Epithelial cell of proximal tubule (primary cell): ENCODE measurements at regions not wholly inside any gene's neighbourhood (a gene's known extent, or its start where the extent isn't known, plus 50 kb on each side); places are given as distances from the start of the nearest gene placed in this dataset.
"Not testable (repeated sequence)": the region's sequence is repeated elsewhere in the genome, so short reads cannot be mapped to it uniquely, and the experiment has no call there.

Source experiments
- DNase-seq: peaks from one replicate; pipeline ENCODE4 v3.0.0-alpha.2; 2011; ENCODE audit warnings: low read depth
- H3K4me3 ChIP-seq: 2 replicates; pipeline ENCODE4 v1.5.1; 2011; ENCODE audit warnings: low read depth, mild to moderate bottlenecking, low read length
- TF ChIP-seq, protein P1 (sequence below): conservative IDR thresholded peaks from 2 replicates; pipeline ENCODE4 v1.5.1; 2012; ENCODE audit warnings: low read depth, mild to moderate bottlenecking, low read length

DNA sequence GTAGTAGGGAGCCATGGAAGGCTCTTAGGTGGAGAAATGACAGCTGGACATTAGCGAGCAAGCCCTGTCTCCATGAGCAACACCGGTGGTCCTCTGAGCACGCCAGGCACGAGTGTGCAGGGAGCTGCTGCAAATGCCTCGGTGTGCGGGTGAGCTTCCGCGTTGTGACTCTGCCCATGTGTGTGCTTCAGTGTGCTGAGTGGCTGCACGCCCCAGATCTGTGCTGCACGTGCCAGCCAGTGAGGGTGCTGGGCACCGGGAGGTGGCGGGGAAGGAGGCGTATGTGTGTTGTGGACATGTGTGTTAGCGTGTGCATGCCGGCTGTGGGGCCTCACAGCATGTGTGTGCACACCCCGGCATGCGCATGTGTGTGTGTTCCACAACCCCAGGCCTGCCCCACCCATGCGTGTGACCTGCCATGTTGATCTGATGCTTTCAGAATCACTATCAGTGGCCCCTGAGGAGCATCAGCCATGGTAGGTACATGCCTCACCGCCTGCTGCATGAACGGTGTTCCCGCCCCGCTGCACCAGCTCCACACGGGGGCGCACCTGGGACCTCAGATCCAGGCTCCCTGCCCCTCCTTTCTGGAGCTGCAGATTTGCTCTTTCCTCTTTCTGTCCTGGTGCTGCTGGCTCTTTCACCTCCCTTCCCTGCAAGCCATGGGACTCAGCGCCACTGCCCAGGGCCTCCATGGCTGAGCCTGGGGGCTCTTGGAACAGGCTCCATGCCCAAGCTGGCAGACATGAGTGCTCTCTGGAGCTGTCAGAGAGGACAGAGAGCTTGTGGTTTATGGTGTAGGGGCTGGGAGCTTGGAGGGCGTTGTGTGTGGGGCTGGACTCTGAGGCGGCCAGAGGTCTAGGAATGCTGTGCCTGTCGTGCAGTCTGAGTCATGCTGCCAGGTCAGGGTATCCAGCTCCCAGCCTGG is 169.4 kb downstream of the TBC1D2B start:
- DNase-seq = no peak
- TF ChIP-seq, protein P1, sequence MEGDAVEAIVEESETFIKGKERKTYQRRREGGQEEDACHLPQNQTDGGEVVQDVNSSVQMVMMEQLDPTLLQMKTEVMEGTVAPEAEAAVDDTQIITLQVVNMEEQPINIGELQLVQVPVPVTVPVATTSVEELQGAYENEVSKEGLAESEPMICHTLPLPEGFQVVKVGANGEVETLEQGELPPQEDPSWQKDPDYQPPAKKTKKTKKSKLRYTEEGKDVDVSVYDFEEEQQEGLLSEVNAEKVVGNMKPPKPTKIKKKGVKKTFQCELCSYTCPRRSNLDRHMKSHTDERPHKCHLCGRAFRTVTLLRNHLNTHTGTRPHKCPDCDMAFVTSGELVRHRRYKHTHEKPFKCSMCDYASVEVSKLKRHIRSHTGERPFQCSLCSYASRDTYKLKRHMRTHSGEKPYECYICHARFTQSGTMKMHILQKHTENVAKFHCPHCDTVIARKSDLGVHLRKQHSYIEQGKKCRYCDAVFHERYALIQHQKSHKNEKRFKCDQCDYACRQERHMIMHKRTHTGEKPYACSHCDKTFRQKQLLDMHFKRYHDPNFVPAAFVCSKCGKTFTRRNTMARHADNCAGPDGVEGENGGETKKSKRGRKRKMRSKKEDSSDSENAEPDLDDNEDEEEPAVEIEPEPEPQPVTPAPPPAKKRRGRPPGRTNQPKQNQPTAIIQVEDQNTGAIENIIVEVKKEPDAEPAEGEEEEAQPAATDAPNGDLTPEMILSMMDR = peak; percentile 53
- H3K4me3 ChIP-seq = no peak overlapping the region

DNA sequence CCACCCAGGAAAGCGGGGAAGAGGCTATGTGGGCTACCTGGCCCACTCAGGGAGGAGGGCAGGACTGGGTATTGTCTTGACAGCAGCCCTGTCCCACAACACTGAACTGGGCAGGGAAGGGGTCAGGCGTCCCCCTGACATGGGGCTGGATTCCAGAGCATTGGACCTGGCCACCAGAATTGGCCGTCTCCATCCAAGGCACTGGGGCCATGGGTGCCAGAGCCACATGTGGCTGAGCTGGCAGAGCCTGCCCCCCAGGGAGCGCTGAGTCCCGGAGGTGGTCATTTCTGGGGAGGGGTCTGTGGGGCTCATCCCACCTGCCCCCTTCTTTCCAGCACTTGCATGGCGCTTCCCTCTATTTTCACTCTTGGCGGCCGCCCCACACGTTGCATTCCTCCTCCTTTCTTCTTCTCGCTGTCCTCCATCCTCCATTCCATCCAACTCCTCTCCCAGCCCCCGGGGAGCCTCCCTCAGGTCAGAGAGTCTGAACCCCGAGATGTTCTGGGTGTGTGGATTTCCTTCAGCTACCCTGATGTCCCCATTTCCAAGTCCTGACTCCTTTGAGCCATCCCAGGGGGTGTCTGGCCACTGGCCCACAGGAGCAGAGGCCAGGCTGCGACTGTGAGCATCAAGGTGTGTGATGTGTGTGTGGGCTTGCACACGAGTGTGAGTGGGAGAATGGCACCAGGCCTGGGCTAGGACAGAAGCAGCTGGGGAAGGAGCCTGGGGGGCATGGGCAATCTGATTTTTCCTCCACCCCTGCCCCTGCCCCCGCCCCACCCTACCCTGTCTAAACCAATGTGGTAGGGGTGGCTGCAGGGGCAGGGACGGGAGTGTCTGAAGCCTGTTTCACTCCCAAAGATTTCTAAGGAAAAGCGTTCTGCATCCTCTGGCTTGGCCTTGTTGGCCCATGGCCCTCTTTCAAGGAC is 171.2 kb downstream of the TBC1D2B start:
- H3K4me3 ChIP-seq, DNase-seq: not testable (repeated sequence)

DNA sequence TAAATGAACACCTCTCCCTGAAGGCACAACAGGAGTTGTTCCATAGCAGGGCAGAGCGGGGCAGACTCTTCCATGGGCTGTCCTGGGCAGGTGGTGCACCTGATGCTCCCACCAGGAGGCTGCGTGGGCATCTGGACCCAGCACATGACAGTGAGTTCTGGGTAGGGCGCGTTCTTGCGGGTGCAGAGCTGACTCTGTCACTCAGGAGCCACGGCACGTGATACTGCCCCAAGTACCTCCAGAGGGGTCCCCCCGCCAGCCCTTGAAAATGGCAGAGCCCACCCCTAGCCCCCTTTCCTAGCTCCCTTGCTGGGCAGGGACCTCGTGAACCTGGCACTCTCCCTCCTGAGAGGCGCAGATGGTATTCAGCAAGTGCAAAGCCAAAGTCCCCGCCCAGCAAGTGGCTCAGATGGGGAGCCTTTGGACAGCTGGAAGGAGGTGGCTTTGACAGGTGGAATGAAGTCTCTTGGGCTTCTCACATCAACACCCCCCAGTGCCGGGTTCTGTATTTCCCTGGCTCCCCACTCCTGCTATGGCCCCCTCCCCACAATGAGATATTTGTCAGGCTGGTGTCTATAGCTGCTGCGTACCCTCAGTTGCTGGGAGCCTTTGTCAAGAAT is 172.1 kb downstream of the TBC1D2B start:
- TF ChIP-seq, protein P1 = no peak
- DNase-seq = no peak
- no peak overlapping the region for H3K4me3 ChIP-seq

DNA sequence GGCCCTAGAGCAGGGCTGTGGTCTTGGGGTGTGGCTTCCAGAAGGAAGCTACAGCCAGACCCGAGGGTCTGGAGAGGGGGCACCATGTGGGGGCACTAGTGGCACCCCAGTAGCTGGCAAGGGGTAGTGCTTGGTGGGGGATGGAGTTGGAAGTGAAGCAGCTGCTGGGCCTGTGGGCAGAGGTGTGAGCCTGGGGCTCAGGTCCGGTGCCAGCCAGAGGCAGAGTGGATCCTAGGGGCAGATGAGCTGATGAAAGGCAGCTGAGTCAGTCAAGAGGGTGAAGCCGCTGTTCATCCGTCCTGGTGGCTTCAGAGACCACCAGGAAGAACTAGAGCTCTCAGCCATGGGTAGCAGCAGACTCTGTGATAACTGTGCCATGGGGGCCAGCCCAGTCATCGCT is 172.6 kb downstream of the TBC1D2B start:
- no peak for DNase-seq
- TF ChIP-seq, protein P1 = no peak
- no peak overlapping the region for H3K4me3 ChIP-seq

DNA sequence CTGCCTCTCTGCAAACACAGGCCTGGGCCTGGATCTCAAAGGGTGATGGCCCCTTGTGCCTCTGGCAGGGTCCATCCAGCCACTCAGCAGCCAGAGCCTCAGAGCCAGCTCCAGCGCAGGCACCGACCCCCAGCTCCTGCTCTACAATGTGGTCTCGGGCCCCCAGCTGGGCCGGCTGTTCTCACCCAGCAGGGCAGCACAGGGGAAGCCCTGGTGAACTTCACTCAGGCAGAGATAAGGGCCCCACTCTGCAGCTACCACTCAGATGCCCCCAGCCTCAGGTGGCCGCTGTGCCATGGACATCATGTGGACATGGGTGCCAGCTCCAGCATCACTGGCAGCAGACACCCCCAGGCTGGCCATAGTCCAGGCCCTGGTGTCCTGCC is 173.1 kb downstream of the TBC1D2B start:
- no peak overlapping the region for H3K4me3 ChIP-seq
- TF ChIP-seq, protein P1 = no peak
- DNase-seq = no peak

DNA sequence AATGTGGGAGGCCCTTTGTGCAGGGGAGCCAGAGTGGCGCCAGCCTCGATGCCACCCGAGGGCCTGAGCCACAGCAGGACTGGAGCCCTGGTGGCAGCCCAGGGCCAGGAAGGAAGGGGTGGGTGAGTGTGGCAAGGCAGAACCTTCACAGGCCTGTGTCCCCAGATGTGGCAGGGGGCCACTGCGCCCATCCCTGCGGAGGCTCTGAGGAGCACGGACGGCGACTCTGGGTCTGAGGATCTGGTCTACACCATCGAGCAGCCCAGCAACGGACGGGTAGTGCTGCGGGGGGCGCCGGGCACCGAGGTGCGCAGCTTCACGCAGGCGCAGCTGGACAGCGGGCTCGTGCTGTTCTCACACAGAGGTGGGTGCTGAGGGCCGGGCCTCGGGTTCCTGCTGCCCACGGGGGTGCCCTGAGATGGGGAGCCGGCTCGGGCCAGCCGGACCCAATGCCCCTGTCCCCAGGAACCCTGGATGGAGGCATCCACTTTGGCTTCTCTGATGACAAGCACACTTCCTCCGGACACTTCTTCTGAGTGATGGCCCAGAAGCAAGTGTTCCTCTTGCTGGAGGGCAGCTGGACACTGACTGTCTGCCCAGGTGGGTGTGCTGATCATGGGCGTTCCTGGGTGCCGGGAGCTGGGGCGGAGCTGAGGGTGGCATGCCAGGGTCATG is 173.6 kb downstream of the TBC1D2B start:
- not testable (repeated sequence) for H3K4me3 ChIP-seq, DNase-seq

DNA sequence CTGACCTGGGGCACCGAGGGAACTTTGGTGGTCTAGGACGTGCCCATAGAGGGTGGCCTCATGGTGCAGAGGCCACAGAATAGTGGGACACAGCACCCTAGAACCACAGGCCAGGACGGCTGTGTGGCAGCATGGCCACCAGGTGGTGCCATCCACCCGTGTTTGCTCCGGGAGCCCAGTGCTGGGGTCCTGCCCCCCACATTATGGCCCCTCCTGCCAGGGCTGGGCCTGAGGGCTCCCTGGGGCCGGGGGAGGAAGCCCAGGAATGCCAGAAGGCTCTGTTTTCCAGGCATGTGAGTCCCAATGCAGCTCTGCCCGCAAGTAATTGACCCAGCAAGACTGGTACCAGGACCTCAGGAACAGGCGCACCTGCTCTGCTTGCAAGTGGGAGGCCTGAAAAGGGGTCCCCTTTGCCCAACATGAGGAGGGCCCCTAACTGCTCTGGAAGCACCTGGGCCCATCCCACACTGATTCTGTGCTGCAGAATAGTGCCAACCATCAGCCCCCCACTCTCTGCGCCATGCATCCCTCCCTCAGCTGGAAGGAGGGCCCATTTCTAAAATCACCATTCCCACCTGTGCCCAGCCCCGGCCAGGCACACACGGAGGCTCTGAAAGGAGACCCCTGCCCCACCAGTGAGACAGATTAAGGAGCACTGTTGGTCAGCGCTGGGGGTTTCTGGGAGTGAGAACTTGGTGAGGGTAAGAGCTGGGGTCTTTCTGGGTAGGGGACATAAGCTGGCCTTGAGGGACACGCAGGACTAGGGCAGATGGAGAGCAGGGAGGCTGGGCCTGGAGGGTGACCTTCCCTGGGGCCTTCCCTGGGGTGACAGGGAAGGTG is 174.4 kb downstream of the TBC1D2B start:
- TF ChIP-seq, protein P1 = peak; percentile 70
- DNase-seq, H3K4me3 ChIP-seq: not testable (repeated sequence)
